CD14-positive monocyte (primary cell): ENCODE measurements at regions not wholly inside any gene's neighbourhood (a gene's known extent, or its start where the extent isn't known, plus 50 kb on each side); places are given as distances from the start of the nearest gene placed in this dataset.

Source experiments
- DNase-seq, 3 donors: peaks; one replicate each; pipeline ENCODE4 v3.0.0-alpha.2; 2011 to 2022
- H2AFZ ChIP-seq: 2 replicates; pipeline ENCODE4 v1.6.0; 2012; ENCODE audit warnings: mild to moderate bottlenecking, low read depth, low read length, inconsistent platforms; ENCODE audit not compliant: insufficient read depth, poor library complexity, severe bottlenecking
- H3K27ac ChIP-seq, 2 donors: 1 replicate in 1 of 2; 2 replicates in 1 of 2; pipeline ENCODE4 v1.5.1; 2012 to 2013; ENCODE audit warnings: low read length in 2 of 2, control low read depth in 1 of 2, inconsistent platforms in 1 of 2, low read depth in 1 of 2, mild to moderate bottlenecking in 1 of 2
- H3K27me3 ChIP-seq, 2 donors: one replicate each; pipeline versions ENCODE4 v1.6.0 to v1.6.1; 2011 to 2013; ENCODE audit warnings: low read length in 2 of 2; ENCODE audit not compliant: control insufficient read depth in 2 of 2, insufficient read depth in 2 of 2
- H3K36me3 ChIP-seq, 2 donors: replicated peaks in 1 of 2; 1 replicate in 1 of 2; 2 replicates in 1 of 2; pipeline versions ENCODE4 v1.5.1 to v1.6.1; 2012 to 2013; ENCODE audit warnings: low read length in 2 of 2, control low read depth in 1 of 2, inconsistent platforms in 1 of 2, mild to moderate bottlenecking in 1 of 2; ENCODE audit not compliant: insufficient read depth in 2 of 2, control insufficient read depth in 1 of 2
- H3K4me1 ChIP-seq, 2 donors: 1 replicate in 1 of 2; 2 replicates in 1 of 2; pipeline versions ENCODE4 v1.5.1 to v1.6.1; 2012 to 2013; ENCODE audit warnings: low read length in 2 of 2, control low read depth in 1 of 2, inconsistent platforms in 1 of 2, mild to moderate bottlenecking in 1 of 2, moderate library complexity in 1 of 2; ENCODE audit not compliant: insufficient read depth in 2 of 2, control insufficient read depth in 1 of 2
- H3K4me2 ChIP-seq: replicated peaks from 2 replicates; pipeline ENCODE3; 2012; ENCODE audit warnings: low read length, moderate library complexity, mild to moderate bottlenecking; ENCODE audit not compliant: poor library complexity, severe bottlenecking; ENCODE audit errors: extremely low read depth
- H3K4me3 ChIP-seq, 3 experiments: fragments of 200-600 bp in 1 of 3; sonication (generic) in 1 of 3; replicated peaks in 1 of 3; 1 replicate in 2 of 3; 2 replicates in 1 of 3; pipeline ENCODE4 v1.5.1; 2011 to 2013; ENCODE audit warnings: low read length in 3 of 3, mild to moderate bottlenecking in 3 of 3, control low read depth in 2 of 3, low read depth in 2 of 3, inconsistent platforms in 1 of 3, moderate library complexity in 1 of 3
- H3K79me2 ChIP-seq: 2 replicates; pipeline ENCODE4 v1.6.0; 2012; ENCODE audit warnings: mild to moderate bottlenecking, control low read depth, inconsistent platforms, low read length, moderate library complexity; ENCODE audit not compliant: insufficient read depth
- H3K9ac ChIP-seq: 2 replicates; pipeline ENCODE4 v1.6.0; 2017; ENCODE audit warnings: low read length, mild to moderate bottlenecking; ENCODE audit not compliant: insufficient read depth, poor library complexity, severe bottlenecking
- H3K9me3 ChIP-seq, 2 donors: replicated peaks in 1 of 2; 1 replicate in 1 of 2; 2 replicates in 1 of 2; pipeline versions ENCODE4 v1.5.1 to v1.6.1; 2012 to 2013; ENCODE audit warnings: low read length in 2 of 2, control low read depth in 1 of 2; ENCODE audit not compliant: control insufficient read depth in 1 of 2, insufficient read depth in 1 of 2
- H4K20me1 ChIP-seq: 2 replicates; pipeline ENCODE4 v1.6.0; 2012; ENCODE audit warnings: mild to moderate bottlenecking, low read length, control low read depth, moderate library complexity; ENCODE audit not compliant: insufficient read depth
- H3K27ac Mint-ChIP-seq, 7 donors: one replicate each; pipeline ENCODE4 v1.8.0; 2020; ENCODE audit warnings: mild to moderate bottlenecking in 7 of 7, mixed read lengths in 7 of 7, moderate library complexity in 6 of 7, inconsistent platforms in 2 of 7
- H3K27me3 Mint-ChIP-seq, 3 donors: one replicate each; pipeline ENCODE4 v1.8.0; 2021 to 2022; ENCODE audit warnings: low read depth in 3 of 3, mild to moderate bottlenecking in 3 of 3, mixed read lengths in 3 of 3, moderate library complexity in 3 of 3, inconsistent platforms in 1 of 3
- H3K36me3 Mint-ChIP-seq, 2 donors: one replicate each; pipeline ENCODE4 v1.8.0; 2020; ENCODE audit warnings: mixed read lengths in 2 of 2, inconsistent platforms in 1 of 2, mild to moderate bottlenecking in 1 of 2
- H3K4me1 Mint-ChIP-seq: one replicate; pipeline ENCODE4 v1.8.0; 2020; ENCODE audit warnings: mild to moderate bottlenecking, mixed read lengths
- H3K4me3 Mint-ChIP-seq, 2 donors: one replicate each; pipeline ENCODE4 v1.8.0; 2020; ENCODE audit warnings: mild to moderate bottlenecking in 2 of 2, mixed read lengths in 2 of 2, moderate library complexity in 1 of 2
- H3K9me3 Mint-ChIP-seq, 7 donors: one replicate each; pipeline ENCODE4 v1.8.0; 2020 to 2022; ENCODE audit warnings: mixed read lengths in 7 of 7, mild to moderate bottlenecking in 6 of 7, moderate library complexity in 6 of 7, inconsistent platforms in 2 of 7
- WGBS: methylation state at CpG from one replicate; pipeline ENCODE4 v1.1.5; 2013; ENCODE audit warnings: missing lambda C conversion rate; ENCODE audit not compliant: insufficient coverage; 5-methylcytosine and 5-hydroxymethylcytosine counted together
- intact Hi-C, 2 donors: fragments of 100-400 bp; cut with micrococcal nuclease; formaldehyde crosslinking; loops; one replicate each; pipeline versions ENCODE4 v1.15.0 to v1.15.1; 2023
- TF ChIP-seq, protein P1 (sequence below): fragments of 200-600 bp; IDR thresholded peaks from one replicate; pipeline ENCODE4 v1.8.0; 2022; ENCODE audit warnings: antibody characterized with exemption, mild to moderate bottlenecking

DNA sequence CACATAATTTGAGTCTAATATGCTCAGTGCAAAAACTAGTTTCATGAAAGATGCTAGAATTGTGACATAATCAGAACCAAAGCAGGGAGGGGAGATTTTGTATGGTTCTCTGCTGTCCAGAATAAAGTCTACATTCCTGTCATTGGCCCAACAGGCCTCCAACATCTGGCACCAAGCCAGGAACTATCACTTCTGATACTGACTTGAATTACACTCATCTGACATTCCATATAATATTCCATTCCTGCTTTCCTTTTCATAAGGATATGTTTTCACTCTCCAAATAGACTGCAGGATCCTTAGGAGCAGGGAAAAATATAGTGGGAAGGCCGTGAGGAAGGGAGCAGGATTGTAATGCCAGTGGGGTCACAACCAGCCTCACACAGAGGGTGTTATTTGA lies 84.6 kb upstream of the BTN3A2 start:
- TF ChIP-seq, protein P1, sequence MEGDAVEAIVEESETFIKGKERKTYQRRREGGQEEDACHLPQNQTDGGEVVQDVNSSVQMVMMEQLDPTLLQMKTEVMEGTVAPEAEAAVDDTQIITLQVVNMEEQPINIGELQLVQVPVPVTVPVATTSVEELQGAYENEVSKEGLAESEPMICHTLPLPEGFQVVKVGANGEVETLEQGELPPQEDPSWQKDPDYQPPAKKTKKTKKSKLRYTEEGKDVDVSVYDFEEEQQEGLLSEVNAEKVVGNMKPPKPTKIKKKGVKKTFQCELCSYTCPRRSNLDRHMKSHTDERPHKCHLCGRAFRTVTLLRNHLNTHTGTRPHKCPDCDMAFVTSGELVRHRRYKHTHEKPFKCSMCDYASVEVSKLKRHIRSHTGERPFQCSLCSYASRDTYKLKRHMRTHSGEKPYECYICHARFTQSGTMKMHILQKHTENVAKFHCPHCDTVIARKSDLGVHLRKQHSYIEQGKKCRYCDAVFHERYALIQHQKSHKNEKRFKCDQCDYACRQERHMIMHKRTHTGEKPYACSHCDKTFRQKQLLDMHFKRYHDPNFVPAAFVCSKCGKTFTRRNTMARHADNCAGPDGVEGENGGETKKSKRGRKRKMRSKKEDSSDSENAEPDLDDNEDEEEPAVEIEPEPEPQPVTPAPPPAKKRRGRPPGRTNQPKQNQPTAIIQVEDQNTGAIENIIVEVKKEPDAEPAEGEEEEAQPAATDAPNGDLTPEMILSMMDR, result no peak
- Mint-ChIP-seq H3K27me3 (no peaks in the 10 kb centered on the region), H3K9me3 (peaks cover 0 to 7% (median 0%) of the 10 kb centered on the region in 7 donors), H3K4me1 (peaks cover 17% of the 10 kb centered on the region), H3K4me3 (no peak overlapping the region), H3K27ac (no peak overlapping the region), H3K36me3 (peaks cover 0 to 5% of the 10 kb centered on the region in 2 donors)
- Histone ChIP-seq H3K4me1 (peaks cover 12 to 14% of the 10 kb centered on the region in 2 donors), H3K27me3 (no peaks in the 10 kb centered on the region), H3K4me2 (no peak overlapping the region), H4K20me1 (no peaks in the 10 kb centered on the region), H3K79me2 (no peaks in the 10 kb centered on the region), H3K9ac (no peak overlapping the region), H2AFZ (no peak overlapping the region), H3K4me3 (no peak overlapping the region), H3K27ac (no peak overlapping the region), H3K9me3 (no peaks in the 10 kb centered on the region), H3K36me3 (no peaks in the 10 kb centered on the region)
- intact Hi-C loops, result no loop called here
- WGBS, result no CpG with 5 or more reads among the region's 1 CpG
- no peak for DNase-seq

DNA sequence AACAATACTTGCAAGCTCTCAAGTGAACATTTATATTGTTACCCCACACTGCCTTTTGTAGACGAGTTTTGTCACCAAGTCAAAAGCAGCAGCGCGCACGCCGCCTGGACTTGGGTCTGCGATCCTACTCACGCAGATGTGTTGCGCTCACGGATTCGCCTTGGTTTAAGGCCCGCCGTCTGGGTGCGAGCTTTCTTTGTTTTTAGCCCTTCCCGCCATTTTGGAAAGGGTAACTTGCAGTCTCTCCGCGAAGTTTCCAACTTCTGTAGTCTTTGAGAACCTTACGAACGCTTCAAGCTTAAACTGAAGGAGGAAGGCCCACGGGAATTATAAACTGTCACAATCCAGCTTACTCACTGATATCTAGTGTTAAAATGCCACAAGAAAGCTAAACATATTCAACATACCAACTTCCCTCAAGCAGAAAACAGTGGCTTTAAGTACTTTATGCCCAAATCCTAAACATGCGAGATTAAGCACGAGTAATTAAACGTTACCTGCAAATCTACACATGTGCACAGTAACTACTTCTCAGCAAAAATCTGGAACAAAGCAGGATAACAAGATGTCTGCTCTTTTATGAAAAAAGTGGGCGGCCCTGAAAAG lies 80.4 kb upstream of the BTN3A2 start:
- H3K27me3 Mint-ChIP-seq, result peaks cover 0 to 2% (median 0%) of the 10 kb centered on the region in 3 donors
- peak overlapping the region; percentile 69 to 97 (median 84) for H3K4me3 ChIP-seq
- H3K4me1 ChIP-seq, result peaks cover 14 to 16% of the 10 kb centered on the region in 2 donors
- H3K9ac ChIP-seq, result peak overlapping the region; percentile 77
- H3K4me2 ChIP-seq, result peak overlapping the region; percentile 93
- peaks cover 7 to 19% (median 11%) of the 10 kb centered on the region in 7 donors for H3K9me3 Mint-ChIP-seq
- peak overlapping the region; percentile 88 to 97 for H3K27ac ChIP-seq
- H3K27ac Mint-ChIP-seq, result peak overlapping the region; percentile 97 to 99 (median 98)
- H3K4me1 Mint-ChIP-seq, result peaks cover 23% of the 10 kb centered on the region
- H3K4me3 Mint-ChIP-seq, result peak overlapping the region; percentile 82 to 95
- TF ChIP-seq, protein P1, result no peak
- peaks cover 8 to 16% of the 10 kb centered on the region in 2 donors for H3K9me3 ChIP-seq
- intact Hi-C loops, result loop anchor here (5.0 kb wide), 2 partner anchors 87 to 162 kb away; a partner anchor contains a TSS
- no peaks in the 10 kb centered on the region for H3K79me2 ChIP-seq
- peak overlapping the region; percentile 74 for H2AFZ ChIP-seq
- DNase-seq, result peak; percentile 21 to 58 (median 46)
- 0% methylated on average over 18 of the region's 23 CpGs for WGBS
- no peaks in the 10 kb centered on the region for H4K20me1 ChIP-seq
- H3K27me3 ChIP-seq, result no peaks in the 10 kb centered on the region
- peaks cover 0 to 5% of the 10 kb centered on the region in 2 donors for H3K36me3 Mint-ChIP-seq
- no peaks in the 10 kb centered on the region for H3K36me3 ChIP-seq
